Stimulated activated CD4-positive, alpha-beta T cell treated with anti-CD3 and anti-CD28 coated beads, TNF-alpha, amount 100 ng/mL, for 24 hours (primary cell): ENCODE measurements at regions not wholly inside any gene's neighbourhood (a gene's known extent, or its start where the extent isn't known, plus 50 kb on each side); places are given as distances from the start of the nearest gene placed in this dataset.
"Not testable (repeated sequence)": the region's sequence is repeated elsewhere in the genome, so short reads cannot be mapped to it uniquely, and the experiment has no call there.

Source experiments
- DNase-seq, 3 experiments: peaks; one replicate each; pipeline ENCODE4 v3.0.0-alpha.2; 2020; ENCODE audit warnings: low read depth in 3 of 3

GRCh38 chr16:72457243-72457940 lies 285.4 kb upstream of the PMFBP1 start:
- DNase-seq, result no peak

DNA sequence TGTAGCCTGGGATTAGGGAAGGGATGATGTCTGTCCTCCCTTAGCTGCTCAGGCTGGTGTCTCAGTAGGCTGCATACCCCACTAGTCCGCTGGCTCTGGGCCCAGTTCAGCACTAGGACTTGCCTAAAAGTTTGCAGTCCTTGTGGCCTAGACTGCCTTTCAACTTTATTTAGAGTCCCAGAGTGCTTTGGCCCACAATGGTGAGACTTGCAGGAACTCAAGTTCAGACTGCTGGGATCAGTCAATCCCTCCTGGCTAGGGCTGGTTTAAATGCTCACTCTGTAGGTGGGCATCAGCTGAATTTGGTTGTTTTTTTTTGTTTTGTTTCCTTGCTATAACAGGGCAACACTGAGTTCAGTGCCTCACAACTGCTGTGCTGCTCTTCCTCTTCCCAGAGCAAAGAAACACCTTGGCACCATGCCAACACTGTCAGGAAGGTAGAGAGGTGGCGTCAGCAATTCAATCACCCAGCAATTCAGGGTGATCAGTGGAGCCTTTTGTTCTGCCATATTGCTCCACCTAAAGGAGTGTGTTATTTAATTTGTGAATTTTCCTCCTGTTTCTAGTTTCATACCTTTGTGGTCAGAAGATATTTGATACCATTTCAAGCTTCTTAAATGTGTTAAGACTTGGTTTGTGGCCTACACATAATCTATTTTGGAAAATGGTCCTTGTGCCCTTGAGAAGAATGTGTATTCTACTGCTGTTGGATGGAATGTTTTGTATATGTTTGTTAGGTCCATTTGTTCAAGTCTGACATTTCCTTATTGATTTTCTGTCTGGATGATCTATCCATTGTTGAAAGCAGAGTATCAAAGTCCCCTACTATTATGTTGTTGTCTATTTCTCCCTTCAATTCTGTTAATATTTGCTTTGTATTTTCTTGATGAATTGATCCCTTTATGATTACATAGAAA lies 284.0 kb upstream of the PMFBP1 start:
- no peak for DNase-seq

DNA sequence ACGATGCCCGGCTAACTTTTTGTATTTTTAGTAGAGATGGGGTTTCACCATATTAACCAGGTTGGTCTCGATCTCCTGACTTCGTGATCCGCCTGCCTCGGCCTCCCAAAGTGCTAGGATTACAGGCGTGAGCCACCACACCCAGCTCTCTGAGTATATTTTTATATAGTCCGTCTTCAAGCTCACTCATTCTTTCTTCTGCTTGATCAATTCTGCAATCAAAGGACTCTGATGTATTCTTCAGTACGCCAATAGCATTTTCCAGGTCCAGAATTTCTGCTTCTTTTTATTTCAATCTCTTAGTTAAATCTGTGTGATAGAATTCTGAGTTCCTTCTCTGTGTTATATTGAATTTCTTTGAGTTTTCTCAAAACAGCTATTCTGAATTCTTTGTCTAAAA lies 281.9 kb upstream of the PMFBP1 start:
- DNase-seq, result not testable (repeated sequence)

- no peak for DNase-seq
These were observed 272.7 kb upstream of the PMFBP1 start for GRCh38 chr16:72444696-72445095.

DNA sequence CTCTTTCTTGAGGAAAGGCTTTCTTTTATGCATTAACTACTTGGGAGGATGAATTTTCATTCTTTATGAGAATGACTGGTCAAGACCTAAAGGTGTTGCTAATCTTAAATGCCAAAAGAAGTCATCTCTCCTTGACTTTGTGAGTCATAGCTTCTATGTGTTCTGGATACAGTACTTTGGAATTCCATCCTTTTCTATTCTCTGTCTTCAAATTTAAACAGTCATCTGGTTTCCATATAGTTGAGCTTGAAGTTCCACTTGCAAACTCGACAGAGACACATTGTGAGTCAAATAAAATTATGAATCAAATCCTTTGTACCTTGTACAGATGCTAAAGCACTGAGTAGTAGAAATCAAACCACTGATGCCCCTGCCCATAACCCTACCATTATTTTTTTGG lies 271.9 kb upstream of the PMFBP1 start:
- no peak for DNase-seq

DNA sequence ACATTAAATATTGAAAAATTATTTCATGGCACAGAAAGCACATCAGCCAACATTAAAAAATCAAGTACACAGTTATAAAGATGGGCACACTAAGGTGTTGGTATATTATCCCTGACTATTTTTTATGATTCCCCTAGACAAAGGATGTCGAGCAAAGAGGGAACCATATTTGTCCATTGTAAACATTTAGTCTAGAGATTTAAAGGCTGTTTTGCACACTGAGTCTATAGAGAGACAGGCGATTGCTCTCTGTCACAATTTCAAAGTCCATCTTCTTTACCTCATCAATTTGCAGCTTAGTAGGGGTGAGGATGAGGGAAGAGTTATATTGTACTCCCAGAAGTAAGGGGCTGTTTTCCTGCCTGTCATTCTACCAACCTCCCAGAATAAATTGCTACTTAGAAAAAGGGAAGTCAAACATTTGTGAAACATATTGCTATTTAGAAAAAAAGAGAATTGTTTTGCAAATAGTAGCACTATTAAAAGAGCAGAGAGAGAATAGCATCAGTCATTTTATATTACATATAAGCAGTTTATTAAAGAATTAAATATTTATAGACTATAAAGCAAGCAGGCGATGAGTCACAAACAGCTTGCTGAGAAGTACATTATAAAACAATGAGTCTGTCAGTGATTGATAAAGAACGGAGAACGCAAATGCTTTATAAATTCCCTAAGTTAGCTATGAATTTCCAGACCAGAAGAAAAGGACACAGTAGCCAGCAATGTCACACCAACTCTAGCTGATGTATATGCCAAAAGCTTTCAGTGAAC lies 270.6 kb upstream of the PMFBP1 start:
- no peak for DNase-seq

DNA sequence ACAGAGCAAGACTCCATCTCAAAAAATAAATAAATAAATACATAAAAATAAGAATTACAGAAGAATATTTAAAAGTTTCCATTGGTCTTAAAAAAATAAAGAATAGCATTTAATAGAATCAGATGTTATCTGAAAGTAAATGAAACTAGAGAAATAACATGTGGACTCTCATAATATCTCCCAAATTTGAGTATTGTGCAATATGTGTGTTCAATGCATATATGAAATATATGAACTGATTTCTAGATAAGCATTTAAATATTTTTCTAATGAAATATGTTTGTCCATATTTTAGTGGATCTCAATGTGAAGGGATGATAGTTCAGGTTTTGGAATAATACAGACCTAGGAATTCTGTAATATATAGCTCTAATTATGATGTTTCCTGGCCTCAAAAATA lies 265.9 kb upstream of the PMFBP1 start:
- no peak for DNase-seq

DNA sequence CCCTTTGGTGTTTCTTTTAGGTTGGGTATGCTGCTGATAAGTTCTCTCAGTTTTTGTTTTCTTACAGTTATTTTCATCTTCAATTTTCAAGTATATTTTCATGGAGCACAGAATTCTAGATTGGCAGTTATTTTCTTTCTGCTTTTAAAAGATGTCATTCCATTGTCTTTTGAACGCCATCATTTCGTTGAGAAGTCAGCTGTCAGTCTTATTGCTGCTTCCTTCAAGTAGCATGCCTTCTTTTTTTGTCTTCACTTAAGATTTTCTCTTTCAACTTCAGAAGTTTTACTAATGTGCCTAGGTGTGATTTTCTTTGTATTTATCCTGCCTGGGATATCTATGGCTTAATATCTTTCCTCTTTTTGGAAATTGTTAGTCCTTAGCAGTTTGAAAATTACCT lies 262.2 kb upstream of the PMFBP1 start:
- no peak for DNase-seq

DNA sequence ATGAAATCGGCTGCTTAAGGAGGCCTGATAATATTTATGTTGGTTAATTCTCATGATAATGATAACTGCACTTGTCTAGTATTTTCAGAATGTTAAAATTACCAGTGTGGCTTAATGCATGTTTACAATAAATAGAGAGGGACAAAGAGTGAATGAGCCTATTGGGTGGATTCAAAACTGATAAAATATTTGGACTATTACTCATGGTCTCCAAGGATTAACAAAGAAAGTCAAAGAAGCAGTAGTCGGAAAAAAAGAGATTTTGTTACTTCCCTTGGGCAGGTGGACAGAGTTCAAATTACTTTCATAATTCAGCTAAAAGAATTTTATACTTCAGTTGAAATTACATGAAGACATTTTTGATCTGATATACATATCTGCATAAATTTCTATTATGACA lies 258.2 kb upstream of the PMFBP1 start:
- no peak for DNase-seq

DNA sequence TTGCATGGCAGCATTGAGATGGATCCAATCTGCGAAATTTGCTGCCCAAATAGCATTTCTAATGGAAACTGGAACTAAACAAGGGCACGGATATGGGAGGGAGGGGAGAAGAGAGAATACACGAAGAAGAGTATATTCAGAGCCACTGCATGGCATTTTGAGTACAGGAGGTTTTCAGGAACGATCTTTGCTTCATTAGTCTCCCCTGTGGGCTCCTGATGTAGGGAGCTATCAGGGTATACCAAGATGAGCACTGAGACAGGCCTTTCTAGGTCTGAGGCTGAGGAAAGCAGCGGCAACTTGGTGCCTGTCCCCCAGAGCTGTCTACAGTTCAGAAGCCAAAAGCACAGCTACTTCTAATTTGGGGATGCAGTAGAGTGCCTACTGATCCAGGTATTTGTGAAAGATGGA lies 257.7 kb upstream of the PMFBP1 start:
- DNase-seq, result no peak

GRCh38 chr16:72428681-72429376 lies 256.9 kb upstream of the PMFBP1 start:
- no peak for DNase-seq

DNA sequence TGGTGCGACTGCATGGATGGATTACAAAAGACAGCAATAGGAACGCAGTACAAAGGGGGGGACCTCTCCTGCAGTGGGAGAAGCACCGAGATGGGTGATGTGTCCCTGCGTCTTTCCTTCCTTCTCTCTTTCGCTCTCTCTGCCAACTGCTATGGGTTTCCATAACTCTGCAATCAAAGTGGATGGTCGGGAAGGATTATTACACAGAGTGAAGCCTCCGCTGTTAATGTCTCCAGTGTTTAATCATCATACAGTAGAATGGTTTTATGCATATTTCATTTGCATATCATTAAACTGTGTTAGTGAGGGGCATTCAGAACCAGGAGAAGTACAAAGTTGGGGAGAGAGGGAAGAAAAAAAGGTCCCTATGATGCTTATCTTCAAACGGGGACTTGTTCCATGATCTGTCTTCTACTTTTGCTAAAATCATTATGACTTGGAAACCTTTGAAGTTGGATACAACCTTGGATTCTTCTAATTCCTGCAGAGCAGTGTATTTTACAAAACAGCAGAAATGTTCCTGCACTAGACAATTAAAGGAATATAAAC lies 255.9 kb upstream of the PMFBP1 start:
- no peak for DNase-seq

GRCh38 chr16:72427051-72427782 lies 255.3 kb upstream of the PMFBP1 start:
- DNase-seq, result no peak

- DNase-seq, result no peak
These were observed 254.4 kb upstream of the PMFBP1 start for GRCh38 chr16:72426386-72426785.

- DNase-seq, result no peak
These were observed 253.8 kb upstream of the PMFBP1 start for GRCh38 chr16:72425571-72426341.

DNA sequence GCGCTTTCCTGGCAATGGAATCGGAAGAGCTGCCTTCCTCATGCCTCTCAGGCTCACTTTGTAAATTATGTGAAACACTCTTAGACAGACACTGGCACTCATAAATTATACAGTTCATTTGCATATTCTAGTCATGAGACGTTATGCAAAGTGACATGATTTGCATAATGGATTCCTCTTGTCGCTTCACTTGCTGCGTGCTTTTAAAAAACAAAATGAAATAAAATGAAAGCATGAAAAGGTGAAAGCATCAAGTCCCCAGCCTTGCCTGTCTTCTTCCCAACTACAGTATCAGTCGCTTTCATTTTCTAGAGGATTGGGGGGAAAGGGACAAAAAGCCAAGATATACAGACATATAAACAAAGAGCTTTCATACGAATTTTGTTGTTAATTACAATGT lies 252.8 kb upstream of the PMFBP1 start:
- no peak for DNase-seq

- no peak for DNase-seq
These were observed 250.4 kb upstream of the PMFBP1 start for GRCh38 chr16:72422308-72422897.

GRCh38 chr16:72419638-72420037 lies 247.7 kb upstream of the PMFBP1 start:
- no peak for DNase-seq

DNA sequence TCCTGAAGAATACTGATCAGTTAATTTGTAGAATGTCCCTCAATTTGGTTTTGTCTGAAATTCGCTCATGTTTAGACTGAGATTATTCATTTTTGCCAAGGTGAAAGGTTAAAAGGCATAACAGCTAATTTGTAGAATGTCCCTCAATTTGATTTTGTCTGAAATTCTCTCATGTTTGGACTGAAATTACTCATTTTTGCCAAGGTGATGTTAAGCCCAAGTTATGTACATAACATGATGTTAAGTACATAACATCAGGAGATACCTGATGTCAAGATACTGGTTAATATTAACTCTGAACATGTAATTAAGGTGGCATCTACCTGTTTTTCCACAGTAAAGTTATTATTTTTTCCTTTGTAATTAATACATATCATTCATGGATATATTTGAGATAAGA lies 243.4 kb upstream of the PMFBP1 start:
- no peak for DNase-seq

DNA sequence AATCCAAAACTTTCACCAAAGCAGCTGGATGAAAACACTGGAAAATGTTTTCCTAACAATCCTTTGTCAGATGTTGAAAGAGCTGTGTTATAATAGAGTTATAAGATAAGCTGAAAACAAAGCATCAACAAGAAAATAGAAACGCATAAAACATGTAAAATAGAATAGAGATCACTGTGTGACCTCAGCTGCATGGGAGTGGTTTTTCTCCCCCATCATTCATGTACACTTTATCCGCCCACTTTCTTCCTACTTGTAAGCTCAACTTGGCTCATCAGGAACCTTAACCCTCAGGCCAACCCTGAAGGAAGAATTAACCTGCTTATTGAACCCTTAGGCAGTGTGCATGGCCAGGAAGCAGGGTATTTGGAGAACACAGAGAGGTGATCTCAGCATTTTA lies 238.5 kb upstream of the PMFBP1 start:
- no peak for DNase-seq
